GM12864 (cell line): ENCODE measurements at regions not wholly inside any gene's neighbourhood (a gene's known extent, or its start where the extent isn't known, plus 50 kb on each side); places are given as distances from the start of the nearest gene placed in this dataset.

ENCODE experiments used
- DNase-seq: peaks from one replicate; pipeline ENCODE4 v3.0.0-alpha.2; 2011; ENCODE audit warnings: low read depth
- H3K4me3 ChIP-seq: 2 replicates; pipeline ENCODE4 v1.5.1; 2011; ENCODE audit warnings: mild to moderate bottlenecking, low read depth, low read length, control low read depth
- TF ChIP-seq, protein P1 (sequence below): IDR thresholded peaks from 2 replicates; pipeline ENCODE4 v1.5.1; 2011; ENCODE audit warnings: low read depth, mild to moderate bottlenecking, moderate library complexity, low read length, control low read depth, inconsistent platforms; ENCODE audit errors: missing control alignments

DNA sequence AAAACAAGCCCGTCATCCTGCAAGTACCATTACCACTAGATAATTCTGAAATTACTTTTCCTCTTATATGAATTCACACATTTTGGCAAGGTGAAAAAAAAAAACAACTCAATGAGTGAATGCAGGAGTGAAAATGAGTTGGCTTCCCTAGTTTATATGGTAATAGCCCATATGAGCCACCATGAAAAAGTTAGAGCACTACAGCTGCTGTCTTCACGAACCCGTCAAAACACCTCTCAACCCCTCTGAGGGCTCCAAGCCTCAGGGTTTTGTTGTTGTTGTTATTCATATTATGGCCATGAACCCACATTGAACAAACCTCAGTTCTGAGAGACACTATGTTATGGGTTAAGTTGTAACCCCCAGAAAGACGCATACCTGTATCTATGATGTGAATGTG lies 289.9 kb upstream of the CAND1 start:
- TF ChIP-seq, protein P1, sequence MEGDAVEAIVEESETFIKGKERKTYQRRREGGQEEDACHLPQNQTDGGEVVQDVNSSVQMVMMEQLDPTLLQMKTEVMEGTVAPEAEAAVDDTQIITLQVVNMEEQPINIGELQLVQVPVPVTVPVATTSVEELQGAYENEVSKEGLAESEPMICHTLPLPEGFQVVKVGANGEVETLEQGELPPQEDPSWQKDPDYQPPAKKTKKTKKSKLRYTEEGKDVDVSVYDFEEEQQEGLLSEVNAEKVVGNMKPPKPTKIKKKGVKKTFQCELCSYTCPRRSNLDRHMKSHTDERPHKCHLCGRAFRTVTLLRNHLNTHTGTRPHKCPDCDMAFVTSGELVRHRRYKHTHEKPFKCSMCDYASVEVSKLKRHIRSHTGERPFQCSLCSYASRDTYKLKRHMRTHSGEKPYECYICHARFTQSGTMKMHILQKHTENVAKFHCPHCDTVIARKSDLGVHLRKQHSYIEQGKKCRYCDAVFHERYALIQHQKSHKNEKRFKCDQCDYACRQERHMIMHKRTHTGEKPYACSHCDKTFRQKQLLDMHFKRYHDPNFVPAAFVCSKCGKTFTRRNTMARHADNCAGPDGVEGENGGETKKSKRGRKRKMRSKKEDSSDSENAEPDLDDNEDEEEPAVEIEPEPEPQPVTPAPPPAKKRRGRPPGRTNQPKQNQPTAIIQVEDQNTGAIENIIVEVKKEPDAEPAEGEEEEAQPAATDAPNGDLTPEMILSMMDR: no peak
- DNase-seq: no peak
- H3K4me3 ChIP-seq: no peak overlapping the region

DNA sequence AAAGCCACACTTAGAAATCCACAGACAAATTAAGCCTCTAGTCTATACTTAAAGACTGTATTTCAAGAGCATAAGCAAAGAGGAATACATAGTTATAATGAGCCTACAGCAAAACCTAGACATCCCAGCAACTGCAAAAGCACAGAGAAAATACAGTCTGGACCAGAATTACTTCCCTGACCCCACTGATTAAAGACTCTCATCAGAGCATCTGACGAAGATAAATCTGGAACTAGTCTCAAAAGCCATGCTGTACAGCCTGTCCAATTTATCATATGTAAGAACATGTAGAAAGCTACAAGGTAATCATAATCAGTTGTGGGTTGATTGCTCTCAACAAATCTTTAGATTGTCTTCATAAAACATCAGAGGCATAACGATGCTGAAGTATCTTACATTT lies 285.1 kb upstream of the CAND1 start:
- TF ChIP-seq, protein P1: no peak
- DNase-seq: no peak
- no peak overlapping the region for H3K4me3 ChIP-seq

DNA sequence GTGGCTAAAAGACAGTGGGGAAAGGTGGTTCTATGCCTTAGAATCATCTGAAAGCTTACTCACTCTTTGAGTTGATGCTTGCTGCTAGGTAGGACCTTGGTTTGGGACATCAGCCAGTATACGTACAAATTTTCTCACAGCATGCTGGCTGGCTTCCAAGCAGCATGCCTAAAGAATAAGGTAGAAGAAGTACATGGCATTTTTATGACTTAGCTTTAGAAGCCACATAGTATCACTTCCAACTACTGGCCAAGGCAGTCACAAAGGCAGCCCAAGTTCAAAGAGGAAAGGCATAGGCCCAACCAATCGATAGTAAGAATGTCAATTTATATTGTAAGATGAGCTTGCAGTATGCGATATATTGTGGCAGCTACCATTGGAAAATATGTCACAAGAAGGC lies 284.2 kb upstream of the CAND1 start:
- no peak overlapping the region for H3K4me3 ChIP-seq
- no peak for DNase-seq
- TF ChIP-seq, protein P1: no peak

DNA sequence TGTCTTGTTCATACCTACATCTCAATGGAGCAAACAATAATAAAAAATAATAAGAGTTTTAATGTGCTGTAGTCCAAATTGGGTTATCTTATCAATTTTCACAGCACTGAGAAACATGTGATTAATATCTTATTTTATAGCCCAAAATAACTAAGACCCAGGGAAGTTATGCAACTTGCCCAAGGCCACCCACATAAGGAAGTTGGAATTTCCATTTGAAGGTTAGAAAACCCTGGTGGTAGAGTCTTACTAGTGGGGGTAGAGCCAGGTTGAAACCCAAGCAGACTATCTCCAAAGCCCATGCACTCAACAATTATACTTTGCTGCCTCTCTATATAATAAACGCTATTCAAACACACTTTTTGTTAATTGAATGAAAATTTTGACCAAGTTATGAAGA lies 270.0 kb upstream of the CAND1 start:
- DNase-seq: no peak
- TF ChIP-seq, protein P1: no peak

DNA sequence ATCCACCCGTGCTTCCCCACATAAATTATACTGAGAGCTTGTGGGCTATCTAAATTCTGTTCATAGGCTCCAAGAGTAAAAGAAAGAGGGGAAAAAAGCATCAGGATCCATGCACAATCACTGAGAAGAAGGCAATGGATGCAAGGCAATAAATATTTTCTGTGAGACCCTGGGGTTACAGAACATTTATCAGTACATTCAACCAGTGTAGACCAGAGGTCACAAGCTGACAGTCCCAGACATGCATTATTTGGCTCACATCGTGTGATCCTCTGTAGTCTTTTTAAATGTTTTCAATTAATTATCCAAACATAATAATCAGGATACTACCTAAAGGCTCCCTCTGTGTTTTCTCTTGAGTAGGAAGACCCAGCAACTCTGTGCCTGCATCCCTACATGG lies 267.9 kb upstream of the CAND1 start:
- no peak for DNase-seq
- TF ChIP-seq, protein P1: no peak
- H3K4me3 ChIP-seq: no peak overlapping the region

More for the DNA sequence above, 270.0 kb upstream of the CAND1 start:
- H3K4me3 ChIP-seq: no peak overlapping the region

DNA sequence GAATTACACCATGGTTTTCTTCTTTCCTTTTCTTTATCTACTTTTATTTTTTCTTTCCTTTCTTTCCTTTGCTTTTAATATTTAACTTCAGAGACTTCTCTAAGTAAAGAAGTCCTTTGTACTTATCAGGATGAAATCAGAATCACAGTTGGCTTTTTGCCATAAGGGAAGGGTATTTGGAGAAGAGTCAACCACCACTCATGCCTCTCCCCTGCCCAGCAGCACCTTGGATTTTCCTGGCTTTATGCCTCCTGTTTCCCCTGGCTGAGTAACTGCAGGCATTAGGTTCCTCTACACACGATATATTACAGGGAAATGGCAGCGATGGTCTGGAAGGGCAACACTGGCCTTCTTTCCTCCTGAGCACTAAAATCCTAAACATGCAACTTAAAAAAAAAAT lies 266.4 kb upstream of the CAND1 start:
- DNase-seq: no peak
- H3K4me3 ChIP-seq: no peak overlapping the region
- TF ChIP-seq, protein P1: no peak

DNA sequence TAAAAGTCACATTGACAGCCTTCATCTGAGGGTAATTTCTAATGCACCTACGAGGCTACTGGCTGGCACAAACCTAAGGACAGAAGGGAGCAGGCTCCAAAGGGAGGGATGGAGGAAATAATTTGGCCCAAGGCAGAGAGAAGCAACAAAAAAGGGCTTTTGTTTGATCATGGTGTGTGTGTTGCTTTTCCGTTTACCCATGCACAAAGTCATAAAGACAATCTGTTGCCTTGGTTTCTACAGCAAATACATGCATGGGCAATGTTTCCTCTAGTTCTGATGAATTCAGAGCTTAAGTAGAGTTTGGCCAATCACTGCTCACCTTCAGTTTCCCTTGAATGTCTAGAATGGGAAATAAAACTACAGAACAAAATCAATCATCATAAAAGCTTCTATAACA lies 262.5 kb upstream of the CAND1 start:
- no peak overlapping the region for H3K4me3 ChIP-seq
- TF ChIP-seq, protein P1: no peak
- no peak for DNase-seq
